Stimulated activated CD8-positive, alpha-beta memory T cell treated with anti-CD3 and anti-CD28 coated beads, Interleukin-7, amount 100 ng/mL, for 48 hours (primary cell): ENCODE measurements at regions not wholly inside any gene's neighbourhood (a gene's known extent, or its start where the extent isn't known, plus 50 kb on each side); places are given as distances from the start of the nearest gene placed in this dataset.
"Not testable (repeated sequence)": the region's sequence is repeated elsewhere in the genome, so short reads cannot be mapped to it uniquely, and the experiment has no call there.

Experiments
- DNase-seq, 2 donors: peaks; one replicate each; pipeline ENCODE4 v3.0.0-alpha.2; 2020; ENCODE audit warnings: low read depth in 1 of 2; ENCODE audit errors: extremely low read depth in 1 of 2

GRCh38 chr17:82998637-82999036, 80.8 kb upstream of the METRNL start:
- DNase-seq = no peak

DNA sequence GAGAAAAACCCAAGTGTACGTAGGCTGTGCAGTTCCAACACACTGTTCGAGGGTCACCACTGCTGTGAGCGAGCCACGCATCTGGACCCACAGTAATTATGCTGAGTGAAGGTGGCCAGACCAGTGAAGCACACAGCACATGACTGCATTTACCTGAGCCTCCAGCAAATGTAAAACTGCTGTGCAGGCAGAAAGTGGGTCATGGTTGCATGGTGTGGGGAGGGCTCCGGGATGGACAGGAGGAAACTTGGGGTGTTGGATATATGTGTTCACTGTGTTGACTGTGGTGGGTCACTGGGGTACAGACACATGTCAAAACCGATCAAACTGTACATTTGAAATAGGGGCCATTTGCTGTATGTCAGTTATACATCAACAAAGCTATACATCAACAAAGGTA, 78.7 kb upstream of the METRNL start:
- DNase-seq = no peak

DNA sequence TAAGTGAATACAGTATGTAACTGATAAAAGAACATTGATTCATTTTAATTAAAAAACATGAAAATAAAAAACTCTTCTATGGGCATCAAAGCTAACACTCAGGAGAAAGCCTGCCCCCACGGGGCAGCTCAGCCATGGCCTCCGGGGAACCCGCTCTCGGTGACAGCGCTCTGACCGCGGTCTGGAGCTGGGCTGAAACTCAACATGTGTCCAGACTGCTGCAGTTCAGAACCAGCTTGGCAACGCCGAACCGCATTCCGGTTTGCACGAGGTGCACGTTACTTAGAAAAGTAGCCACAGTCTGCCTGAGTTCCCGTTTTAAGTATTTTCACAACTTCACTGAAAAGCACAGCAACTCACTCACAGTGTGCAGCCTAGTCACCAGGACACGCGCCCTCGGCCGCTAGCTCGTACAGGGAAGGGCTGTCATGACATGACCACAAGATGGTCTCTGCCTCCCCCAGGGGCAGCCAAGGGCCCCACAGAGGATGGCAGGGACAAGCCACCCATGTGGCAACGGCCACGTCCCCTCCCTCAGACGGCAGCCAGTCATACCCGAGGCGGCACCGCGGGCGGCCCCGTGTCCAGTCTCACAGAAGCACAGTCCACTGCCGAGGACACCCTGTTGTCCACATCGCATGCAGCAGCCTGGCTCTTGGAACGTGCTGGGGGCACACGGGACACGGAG, 77.1 kb upstream of the METRNL start:
- no peak for DNase-seq

DNA sequence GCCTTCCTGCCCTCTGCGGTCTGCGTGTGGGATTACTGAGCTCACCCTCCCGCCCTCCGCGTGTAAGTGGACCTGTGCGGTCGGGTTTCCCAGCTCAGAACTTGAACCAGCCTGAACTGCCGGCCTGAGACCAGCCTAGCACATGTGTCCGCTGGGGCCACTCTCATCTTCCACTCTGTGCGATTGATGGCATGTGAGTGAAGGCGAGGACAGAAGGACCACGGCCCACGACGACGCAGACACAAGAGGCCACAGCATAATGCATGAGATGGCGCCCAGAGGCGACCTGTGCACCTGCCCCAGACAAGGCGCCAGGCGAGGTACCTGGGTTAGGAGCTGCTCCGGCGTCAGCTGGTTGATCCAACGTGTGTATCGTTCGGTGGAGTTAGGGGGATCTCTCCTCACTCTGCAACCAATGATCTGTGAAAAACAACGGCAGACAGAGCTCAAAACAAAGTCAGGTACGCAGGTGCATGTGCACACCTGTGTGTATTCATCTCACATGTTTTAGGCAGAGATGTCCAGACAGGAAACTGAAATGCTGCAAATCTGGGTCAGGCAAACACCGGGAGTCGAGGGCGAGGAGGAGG, 74.5 kb upstream of the METRNL start:
- DNase-seq = no peak

GRCh38 chr17:83005639-83006038, 73.8 kb upstream of the METRNL start:
- DNase-seq = no peak

- no peak for DNase-seq
Measured at GRCh38 chr17:83006515-83007455, 72.6 kb upstream of the METRNL start.

DNA sequence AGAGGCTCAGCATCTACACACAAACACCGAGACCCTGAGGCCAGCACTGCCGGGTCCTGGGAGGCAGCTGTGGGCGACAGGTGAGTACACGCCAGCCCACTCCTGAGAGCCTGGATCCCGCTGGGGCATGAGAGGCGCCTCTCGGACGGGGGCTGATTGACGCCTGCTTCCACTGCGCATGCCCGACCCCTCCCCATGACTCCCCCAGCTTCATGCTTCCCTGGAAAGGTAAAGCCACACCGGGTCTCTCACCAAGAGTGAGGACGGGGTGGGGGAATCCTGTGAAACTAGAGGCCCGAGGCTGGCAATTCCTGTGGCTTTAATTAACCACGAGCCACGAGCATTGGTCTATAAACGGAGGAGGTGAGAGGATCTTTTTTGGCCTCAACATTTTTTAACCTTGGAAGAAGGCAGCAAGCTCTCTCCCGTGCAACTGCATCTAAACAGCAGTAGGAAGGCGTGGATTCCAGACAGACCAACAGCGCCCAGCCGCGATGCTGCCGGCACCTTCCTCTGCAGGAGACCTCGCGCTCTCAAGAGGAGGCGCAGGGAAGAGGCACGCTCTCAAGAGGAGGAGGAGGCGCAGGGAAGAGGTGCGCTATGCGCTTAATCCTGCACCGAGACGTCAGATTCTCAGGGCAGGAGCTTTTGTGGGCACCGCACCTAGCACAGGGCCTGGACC, 71.8 kb upstream of the METRNL start:
- no peak for DNase-seq

DNA sequence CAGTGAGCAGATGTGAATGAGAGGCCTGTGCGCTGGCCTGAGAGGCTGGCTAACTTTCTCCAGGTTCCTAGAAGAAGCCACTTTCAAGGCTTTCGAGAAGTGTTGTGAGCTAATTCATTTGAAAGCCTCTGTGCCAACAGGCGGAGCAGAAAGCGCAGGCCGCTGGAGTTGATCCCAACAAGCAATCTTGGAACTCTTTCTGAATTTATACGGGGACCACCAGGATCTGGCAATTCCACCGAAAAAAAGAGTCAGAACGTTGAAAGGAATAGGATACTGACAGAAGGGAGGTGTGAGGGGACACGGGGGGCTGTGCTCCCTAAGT, 71.3 kb upstream of the METRNL start:
- DNase-seq = no peak

DNA sequence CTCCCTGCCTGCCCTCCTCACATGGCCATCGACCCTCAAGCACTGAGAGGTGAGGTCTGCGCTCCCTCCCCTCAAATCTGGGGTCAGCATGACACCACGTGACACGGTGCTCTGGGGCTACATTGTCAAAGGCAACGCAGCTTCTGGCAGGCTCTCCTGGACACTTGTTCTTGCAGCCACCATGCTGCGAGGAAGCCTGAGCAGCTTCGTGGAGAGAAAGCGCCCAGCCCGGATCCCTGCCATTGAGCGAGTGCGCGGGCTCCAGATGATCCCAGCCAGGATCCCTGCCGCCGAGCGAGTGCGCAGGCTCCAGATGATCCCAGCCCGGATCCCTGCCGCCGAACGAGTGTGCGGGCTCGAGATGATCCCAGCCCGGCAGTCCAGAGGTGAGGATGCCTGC, 70.9 kb upstream of the METRNL start:
- DNase-seq = no peak

- DNase-seq = no peak
Measured at GRCh38 chr17:83009414-83010205, 69.8 kb upstream of the METRNL start.

- no peak for DNase-seq
Measured at GRCh38 chr17:83010206-83011200, 68.9 kb upstream of the METRNL start.

GRCh38 chr17:83011676-83012075, 67.7 kb upstream of the METRNL start:
- DNase-seq = not testable (repeated sequence)

DNA sequence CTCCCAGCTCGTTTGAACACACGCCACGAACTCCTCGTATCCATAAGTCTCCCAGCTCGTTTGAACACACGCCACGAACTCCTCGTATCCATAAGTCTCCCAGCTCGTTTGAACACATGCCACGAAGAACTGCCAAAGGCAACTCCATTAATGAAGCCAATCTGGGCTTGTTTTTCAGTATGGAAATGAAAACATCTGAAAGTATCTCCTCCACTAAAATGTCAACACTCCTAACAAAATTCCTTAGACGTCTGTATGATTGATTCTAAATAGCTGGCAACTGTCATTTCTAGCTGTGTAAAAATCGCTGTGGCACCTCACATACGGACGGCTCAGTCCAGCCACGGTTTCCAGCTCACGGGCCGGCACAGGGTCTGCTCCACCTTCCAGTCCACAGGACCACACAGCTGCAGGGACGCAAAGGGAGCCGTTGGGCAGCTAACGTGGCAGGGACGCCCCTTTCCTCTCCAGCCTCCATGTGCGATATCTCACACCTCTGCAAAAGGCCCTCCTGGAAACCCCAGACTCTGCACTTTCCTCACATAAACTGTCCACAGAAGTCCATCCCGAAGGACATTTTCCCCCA, 67.1 kb upstream of the METRNL start:
- no peak for DNase-seq

DNA sequence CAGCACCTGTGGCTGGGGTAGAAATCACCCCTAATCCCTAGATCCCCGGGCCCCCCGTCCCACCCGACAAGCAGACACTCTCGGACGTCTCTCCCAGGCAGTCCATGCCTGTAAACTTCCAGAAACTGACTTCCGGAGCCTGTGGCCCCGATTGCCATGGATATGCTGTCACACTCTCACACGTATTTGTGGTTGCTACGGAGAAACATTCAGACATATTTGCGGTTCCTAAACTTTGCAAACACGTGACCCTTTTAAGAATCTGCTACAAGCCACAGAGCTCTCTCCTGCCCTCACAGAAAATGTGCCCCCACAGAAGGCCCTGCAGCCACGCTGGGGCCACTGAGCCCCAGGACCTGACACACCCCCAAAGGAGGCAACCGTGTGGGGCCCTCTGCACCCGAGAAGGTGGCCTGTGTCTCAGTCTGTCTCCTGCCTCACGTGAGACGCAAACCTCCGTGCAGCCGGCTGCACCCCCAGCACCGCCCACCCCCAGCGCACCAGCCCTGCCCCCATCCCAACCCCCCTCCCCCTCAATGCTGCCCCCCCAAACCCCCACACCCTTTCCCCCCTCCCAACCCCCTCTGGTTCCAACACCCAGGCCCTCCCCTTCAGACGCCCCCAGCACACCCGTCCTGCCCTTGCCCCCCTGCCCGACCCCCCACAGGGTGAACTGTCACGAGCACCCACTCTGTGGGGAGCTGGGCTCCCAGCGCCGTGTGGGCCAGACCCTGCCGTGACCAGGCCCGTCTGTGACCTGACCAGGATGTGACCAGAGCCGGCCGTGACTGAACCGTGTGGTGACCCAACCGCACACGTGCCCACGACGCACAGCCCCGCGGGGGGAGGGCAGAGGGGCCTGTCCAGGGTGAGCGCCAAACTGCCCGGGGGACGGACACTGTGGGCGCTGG, 66.3 kb upstream of the METRNL start:
- no peak for DNase-seq

- DNase-seq = no peak
Measured at GRCh38 chr17:83013779-83014117, 65.7 kb upstream of the METRNL start.

DNA sequence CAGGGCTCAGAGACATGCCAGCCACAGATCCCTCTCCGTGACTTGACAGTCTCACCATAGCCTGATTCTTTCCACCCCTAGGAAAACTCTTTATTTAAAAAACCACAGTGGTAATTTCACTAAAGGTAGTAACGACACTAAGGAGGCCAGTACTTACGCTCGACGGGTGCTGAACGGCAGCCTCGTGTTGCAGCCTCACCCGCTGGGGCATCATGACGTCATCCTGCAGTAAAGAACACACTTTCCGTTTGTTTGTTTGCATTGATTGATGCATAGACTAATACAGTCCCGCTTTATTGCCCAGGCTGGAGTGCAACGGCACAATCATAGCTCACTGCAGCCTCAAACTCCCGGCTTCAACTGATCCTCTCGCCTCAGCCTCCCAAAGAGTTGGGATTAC, 65.1 kb upstream of the METRNL start:
- DNase-seq = no peak

DNA sequence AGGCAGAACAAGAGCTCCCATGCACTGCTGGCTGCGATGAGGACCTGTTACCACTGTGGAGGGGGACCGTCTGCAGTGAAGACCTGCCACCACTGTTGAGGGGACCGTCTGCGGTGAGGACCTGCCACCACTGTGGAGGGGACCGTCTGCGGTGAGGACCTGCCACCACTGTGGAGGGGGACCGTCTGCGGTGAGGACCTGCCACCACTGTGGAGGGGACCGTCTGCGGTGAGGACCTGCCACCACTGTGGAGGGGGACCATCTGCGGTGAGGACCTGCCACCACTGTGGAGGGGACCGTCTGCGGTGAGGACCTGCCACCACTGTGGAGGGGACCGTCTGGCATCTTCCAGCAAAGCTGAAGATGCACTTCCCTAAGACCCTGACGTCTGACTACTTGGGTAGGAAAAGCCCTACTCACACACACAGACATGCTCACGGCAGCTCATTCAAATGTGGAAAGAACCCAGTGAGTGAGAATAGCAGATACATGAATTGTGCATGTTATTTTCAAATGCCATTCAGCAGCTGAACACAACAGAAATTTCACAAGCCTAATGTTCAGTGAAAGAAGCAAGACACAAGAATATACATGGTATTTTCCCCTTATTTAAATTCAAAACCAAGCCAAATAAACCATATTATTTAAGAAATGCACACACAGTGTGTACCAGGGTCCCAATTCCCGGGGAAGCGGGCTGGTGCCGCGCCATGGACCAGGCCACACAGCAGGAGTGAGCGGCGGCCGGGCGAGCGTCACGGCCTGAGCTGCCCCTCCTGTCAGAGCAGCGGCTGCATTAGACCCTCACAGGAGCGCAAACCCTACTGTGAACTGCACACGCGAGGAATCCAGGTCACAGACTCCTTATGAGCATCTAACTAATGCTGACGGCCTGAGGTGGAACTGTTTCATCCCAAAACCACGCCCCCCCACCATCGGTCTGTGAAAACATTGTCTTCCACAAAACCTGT, 64.2 kb upstream of the METRNL start:
- no peak for DNase-seq
